ENCODE measurements at regions not wholly inside any gene's neighbourhood (a gene's known extent, or its start where the extent isn't known, plus 50 kb on each side); places are given as distances from the start of the nearest gene placed in this dataset.

GRCh38 chr2:107148496-107148895 lies 262.5 kb upstream of the ST6GAL2 start:
- H3K27me3 ChIP-seq (ENCODE audit: control insufficient read depth in 3 of 3, insufficient read depth in 3 of 3, low read length in 2 of 3): no peaks in the 10 kb centered on the region
- WGBS, 2 donors: 61 to 71% methylated on average over 3 of the region's 3 CpGs
- TF ChIP-seq CTCF (IDR thresholded peaks at IDR 0.05; ENCODE audit: control extremely low read depth, extremely low read depth): no peak
- H3K9me3 ChIP-seq (ENCODE audit: control insufficient read depth in 4 of 4, insufficient read depth in 3 of 4, low read length in 3 of 4): peaks cover 0 to 5% (median 0%) of the 10 kb centered on the region in 4 donors
- no peak overlapping the region for H3K9ac ChIP-seq (ENCODE audit: insufficient read depth in 1 of 2, low read length in 2 of 2)
- no peak overlapping the region for H3K27ac ChIP-seq (ENCODE audit: low read depth in 1 of 2, low read length in 1 of 2)
- ATAC-seq (ENCODE audit: insufficient read depth, low FRiP score): no peak
- H3K36me3 ChIP-seq (ENCODE audit: control insufficient read depth in 4 of 4, insufficient read depth in 4 of 4, low read length in 4 of 4): no peaks in the 10 kb centered on the region
- no peaks in the 10 kb centered on the region for H3K4me1 ChIP-seq (ENCODE audit: control insufficient read depth in 5 of 5, insufficient read depth in 5 of 5, low read length in 5 of 5)
- H3K4me3 ChIP-seq: no peak overlapping the region
- no peak for DNase-seq

GRCh38 chr2:107160640-107161239 lies 274.8 kb upstream of the ST6GAL2 start:
- DNase-seq: no peak
- no peak for TF ChIP-seq CTCF (IDR thresholded peaks at IDR 0.05; ENCODE audit: control extremely low read depth, extremely low read depth)
- Histone ChIP-seq H3K4me1 (ENCODE audit: control insufficient read depth in 5 of 5, insufficient read depth in 5 of 5, low read length in 5 of 5) (no peaks in the 10 kb centered on the region), H3K9ac (ENCODE audit: insufficient read depth in 1 of 2, low read length in 2 of 2) (no peak overlapping the region), H3K4me3 (no peak overlapping the region), H3K27me3 (ENCODE audit: control insufficient read depth in 3 of 3, insufficient read depth in 3 of 3, low read length in 2 of 3) (no peaks in the 10 kb centered on the region), H3K36me3 (ENCODE audit: control insufficient read depth in 4 of 4, insufficient read depth in 4 of 4, low read length in 4 of 4) (no peaks in the 10 kb centered on the region), H3K9me3 (ENCODE audit: control insufficient read depth in 4 of 4, insufficient read depth in 3 of 4, low read length in 3 of 4) (no peaks in the 10 kb centered on the region), H3K27ac (ENCODE audit: low read depth in 1 of 2, low read length in 1 of 2) (no peak overlapping the region)
- WGBS, 2 donors: 88 to 89% methylated on average over 5 of the region's 5 CpGs
- no peak for ATAC-seq (ENCODE audit: insufficient read depth, low FRiP score)

GRCh38 chr2:107168141-107168540 lies 282.2 kb upstream of the ST6GAL2 start:
- Histone ChIP-seq H3K36me3 (ENCODE audit: control insufficient read depth in 4 of 4, insufficient read depth in 4 of 4, low read length in 4 of 4) (no peaks in the 10 kb centered on the region), H3K27ac (ENCODE audit: low read depth in 1 of 2, low read length in 1 of 2) (no peak overlapping the region), H3K4me1 (ENCODE audit: control insufficient read depth in 5 of 5, insufficient read depth in 5 of 5, low read length in 5 of 5) (no peaks in the 10 kb centered on the region), H3K9ac (ENCODE audit: insufficient read depth in 1 of 2, low read length in 2 of 2) (no peak overlapping the region), H3K4me3 (no peak overlapping the region), H3K27me3 (ENCODE audit: control insufficient read depth in 3 of 3, insufficient read depth in 3 of 3, low read length in 2 of 3) (no peaks in the 10 kb centered on the region), H3K9me3 (ENCODE audit: control insufficient read depth in 4 of 4, insufficient read depth in 3 of 4, low read length in 3 of 4) (peaks cover 0 to 3% (median 0%) of the 10 kb centered on the region in 4 donors)
- ATAC-seq (ENCODE audit: insufficient read depth, low FRiP score): no peak
- 86 to 92% methylated on average over 5 of the region's 5 CpGs for WGBS, 2 donors
- no peak for TF ChIP-seq CTCF (IDR thresholded peaks at IDR 0.05; ENCODE audit: control extremely low read depth, extremely low read depth)
- DNase-seq: no peak

- ATAC-seq (ENCODE audit: insufficient read depth, low FRiP score) (no peak), DNase-seq (no peak)
- Histone ChIP-seq H3K36me3 (ENCODE audit: control insufficient read depth in 4 of 4, insufficient read depth in 4 of 4, low read length in 4 of 4) (no peaks in the 10 kb centered on the region), H3K4me1 (ENCODE audit: control insufficient read depth in 5 of 5, insufficient read depth in 5 of 5, low read length in 5 of 5) (no peaks in the 10 kb centered on the region), H3K27me3 (ENCODE audit: control insufficient read depth in 3 of 3, insufficient read depth in 3 of 3, low read length in 2 of 3) (no peaks in the 10 kb centered on the region), H3K9ac (ENCODE audit: insufficient read depth in 1 of 2, low read length in 2 of 2) (no peak overlapping the region), H3K27ac (ENCODE audit: low read depth in 1 of 2, low read length in 1 of 2) (no peak overlapping the region), H3K4me3 (no peak overlapping the region), H3K9me3 (ENCODE audit: control insufficient read depth in 4 of 4, insufficient read depth in 3 of 4, low read length in 3 of 4) (no peaks in the 10 kb centered on the region)
- no peak for TF ChIP-seq CTCF (IDR thresholded peaks at IDR 0.05; ENCODE audit: control extremely low read depth, extremely low read depth)
- 80 to 90% methylated on average over 9 of the region's 9 CpGs for WGBS, 2 donors
These were observed 288.2 kb upstream of the ST6GAL2 start for GRCh38 chr2:107174171-107174570.
